Activated naive CD4-positive, alpha-beta T cell treated with anti-CD3 and anti-CD28 coated beads, Interleukin-2, amount 10 ng/mL, durations not matched to agents 7 days and 5 days (primary cell): ENCODE measurements at regions not wholly inside any gene's neighbourhood (a gene's known extent, or its start where the extent isn't known, plus 50 kb on each side); places are given as distances from the start of the nearest gene placed in this dataset.
"Not testable (repeated sequence)": the region's sequence is repeated elsewhere in the genome, so short reads cannot be mapped to it uniquely, and the experiment has no call there.

Experiments used
- CTCF ChIA-PET: fragments of 350-600 bp; sonication (Branson Sonifier 250); formaldehyde crosslinking; loops from one replicate; lab custom pipeline; 2021; ENCODE audit warnings: antibody characterized with exemption; lab: Charles Lee
- DNase-seq: peaks from one replicate; pipeline ENCODE4 v3.0.0-alpha.2; 2020
- H3K27ac Mint-ChIP-seq: one replicate; pipeline ENCODE4 v1.8.0; 2021; ENCODE audit warnings: mild to moderate bottlenecking, moderate library complexity, mixed read lengths
- H3K27me3 Mint-ChIP-seq: one replicate; pipeline ENCODE4 v1.8.0; 2021; ENCODE audit warnings: mild to moderate bottlenecking, mixed read lengths
- H3K36me3 Mint-ChIP-seq: one replicate; pipeline ENCODE4 v1.8.0; 2021; ENCODE audit warnings: mixed read lengths
- H3K4me1 Mint-ChIP-seq: one replicate; pipeline ENCODE4 v1.8.0; 2021; ENCODE audit warnings: mixed read lengths
- H3K4me3 Mint-ChIP-seq: one replicate; pipeline ENCODE4 v1.8.0; 2021; ENCODE audit warnings: mild to moderate bottlenecking, moderate library complexity, mixed read lengths
- H3K9me3 Mint-ChIP-seq: one replicate; pipeline ENCODE4 v1.8.0; 2021; ENCODE audit warnings: mixed read lengths

- Mint-ChIP-seq H3K36me3 (no peaks in the 10 kb centered on the region), H3K4me1 (no peaks in the 10 kb centered on the region), H3K27ac (no peak overlapping the region), H3K27me3 (no peaks in the 10 kb centered on the region), H3K9me3 (peaks cover 8% of the 10 kb centered on the region), H3K4me3 (no peak overlapping the region)
- no peak for DNase-seq
- CTCF ChIA-PET: no interaction called here
Measured at GRCh38 chr14:85344847-85345570, 184.9 kb upstream of the FLRT2 start.

- no peak for DNase-seq
- H3K4me1 Mint-ChIP-seq: no peaks in the 10 kb centered on the region
- no peaks in the 10 kb centered on the region for H3K36me3 Mint-ChIP-seq
- CTCF ChIA-PET: no interaction called here
- H3K27ac Mint-ChIP-seq: no peak overlapping the region
- peaks cover 32% of the 10 kb centered on the region for H3K9me3 Mint-ChIP-seq
- no peaks in the 10 kb centered on the region for H3K27me3 Mint-ChIP-seq
- no peak overlapping the region for H3K4me3 Mint-ChIP-seq
Measured at GRCh38 chr14:85350667-85351066, 179.3 kb upstream of the FLRT2 start.

- DNase-seq, CTCF ChIA-PET, H3K27ac Mint-ChIP-seq, H3K27me3 Mint-ChIP-seq, H3K4me1 Mint-ChIP-seq, H3K4me3 Mint-ChIP-seq, H3K36me3 Mint-ChIP-seq: not testable (repeated sequence)
- peaks cover 31% of the 10 kb centered on the region for H3K9me3 Mint-ChIP-seq
Measured at GRCh38 chr14:85352588-85352987, 177.4 kb upstream of the FLRT2 start.

GRCh38 chr14:85357120-85357519 is 172.8 kb upstream of the FLRT2 start:
- CTCF ChIA-PET: no interaction called here
- Mint-ChIP-seq H3K4me1 (no peaks in the 10 kb centered on the region), H3K4me3 (no peak overlapping the region), H3K27me3 (no peaks in the 10 kb centered on the region), H3K36me3 (no peaks in the 10 kb centered on the region), H3K27ac (no peak overlapping the region), H3K9me3 (peaks cover 21% of the 10 kb centered on the region)
- DNase-seq: no peak

GRCh38 chr14:85358136-85358785 is 171.7 kb upstream of the FLRT2 start:
- Mint-ChIP-seq H3K4me1 (no peaks in the 10 kb centered on the region), H3K9me3 (peaks cover 19% of the 10 kb centered on the region), H3K36me3 (no peaks in the 10 kb centered on the region), H3K27me3 (no peaks in the 10 kb centered on the region), H3K4me3 (no peak overlapping the region), H3K27ac (no peak overlapping the region)
- no peak for DNase-seq
- CTCF ChIA-PET: no interaction called here

- DNase-seq: no peak
- no peaks in the 10 kb centered on the region for H3K36me3 Mint-ChIP-seq
- no peaks in the 10 kb centered on the region for H3K27me3 Mint-ChIP-seq
- no peak overlapping the region for H3K4me3 Mint-ChIP-seq
- H3K4me1 Mint-ChIP-seq: no peaks in the 10 kb centered on the region
- CTCF ChIA-PET: no interaction called here
- no peak overlapping the region for H3K27ac Mint-ChIP-seq
- peaks cover 8% of the 10 kb centered on the region for H3K9me3 Mint-ChIP-seq
Measured at GRCh38 chr14:85359505-85359904, 170.4 kb upstream of the FLRT2 start.

- Mint-ChIP-seq H3K4me3 (no peak overlapping the region), H3K9me3 (peaks cover 2% of the 10 kb centered on the region), H3K27me3 (no peaks in the 10 kb centered on the region), H3K4me1 (no peaks in the 10 kb centered on the region), H3K36me3 (no peaks in the 10 kb centered on the region), H3K27ac (no peak overlapping the region)
- CTCF ChIA-PET: no interaction called here
- DNase-seq: no peak
Measured at GRCh38 chr14:85363358-85363757, 166.6 kb upstream of the FLRT2 start.

GRCh38 chr14:85366226-85366625 is 163.7 kb upstream of the FLRT2 start:
- H3K36me3 Mint-ChIP-seq: no peaks in the 10 kb centered on the region
- CTCF ChIA-PET: no interaction called here

GRCh38 chr14:85380881-85381280 is 149.1 kb upstream of the FLRT2 start:
- CTCF ChIA-PET: no interaction called here
- Mint-ChIP-seq H3K27me3 (no peaks in the 10 kb centered on the region), H3K4me3 (no peak overlapping the region), H3K4me1 (no peaks in the 10 kb centered on the region), H3K9me3 (peaks cover 5% of the 10 kb centered on the region), H3K27ac (no peak overlapping the region), H3K36me3 (no peaks in the 10 kb centered on the region)
- DNase-seq: no peak

More at GRCh38 chr14:85366226-85366625, 163.7 kb upstream of the FLRT2 start:
- no peaks in the 10 kb centered on the region for H3K4me1 Mint-ChIP-seq
- no peak for DNase-seq
- no peak overlapping the region for H3K27ac Mint-ChIP-seq
- peaks cover 4% of the 10 kb centered on the region for H3K9me3 Mint-ChIP-seq
- H3K4me3 Mint-ChIP-seq: no peak overlapping the region
- no peaks in the 10 kb centered on the region for H3K27me3 Mint-ChIP-seq

GRCh38 chr14:85382341-85382740 is 147.6 kb upstream of the FLRT2 start:
- Mint-ChIP-seq H3K4me1 (no peaks in the 10 kb centered on the region), H3K27ac (no peak overlapping the region), H3K9me3 (peaks cover 5% of the 10 kb centered on the region), H3K4me3 (no peak overlapping the region), H3K27me3 (no peaks in the 10 kb centered on the region), H3K36me3 (no peaks in the 10 kb centered on the region)
- CTCF ChIA-PET: no interaction called here
- DNase-seq: no peak

- no peak overlapping the region for H3K4me3 Mint-ChIP-seq
- CTCF ChIA-PET: no interaction called here
- no peak overlapping the region for H3K27ac Mint-ChIP-seq
- no peaks in the 10 kb centered on the region for H3K4me1 Mint-ChIP-seq
- no peaks in the 10 kb centered on the region for H3K36me3 Mint-ChIP-seq
- H3K9me3 Mint-ChIP-seq: no peaks in the 10 kb centered on the region
- DNase-seq: no peak
- no peaks in the 10 kb centered on the region for H3K27me3 Mint-ChIP-seq
Measured at GRCh38 chr14:85387181-85387580, 142.8 kb upstream of the FLRT2 start.

GRCh38 chr14:85390236-85390635 is 139.7 kb upstream of the FLRT2 start:
- H3K36me3 Mint-ChIP-seq: no peaks in the 10 kb centered on the region
- H3K4me3 Mint-ChIP-seq: no peak overlapping the region
- no peaks in the 10 kb centered on the region for H3K4me1 Mint-ChIP-seq
- CTCF ChIA-PET: no interaction called here
- no peak for DNase-seq
- H3K27ac Mint-ChIP-seq: no peak overlapping the region
- H3K9me3 Mint-ChIP-seq: no peaks in the 10 kb centered on the region
- H3K27me3 Mint-ChIP-seq: no peaks in the 10 kb centered on the region

- Mint-ChIP-seq H3K4me1 (no peaks in the 10 kb centered on the region), H3K27ac (no peak overlapping the region), H3K4me3 (no peak overlapping the region), H3K27me3 (no peaks in the 10 kb centered on the region), H3K9me3 (no peaks in the 10 kb centered on the region), H3K36me3 (no peaks in the 10 kb centered on the region)
- DNase-seq: no peak
- CTCF ChIA-PET: no interaction called here
Measured at GRCh38 chr14:85391455-85391854, 138.5 kb upstream of the FLRT2 start.

GRCh38 chr14:85391892-85392291 is 138.1 kb upstream of the FLRT2 start:
- no peaks in the 10 kb centered on the region for H3K9me3 Mint-ChIP-seq
- no peak overlapping the region for H3K27ac Mint-ChIP-seq
- no peak overlapping the region for H3K4me3 Mint-ChIP-seq
- CTCF ChIA-PET: no interaction called here
- no peaks in the 10 kb centered on the region for H3K36me3 Mint-ChIP-seq
- H3K27me3 Mint-ChIP-seq: no peaks in the 10 kb centered on the region
- no peak for DNase-seq
- H3K4me1 Mint-ChIP-seq: no peaks in the 10 kb centered on the region

GRCh38 chr14:85399186-85399585 is 130.8 kb upstream of the FLRT2 start:
- CTCF ChIA-PET: no interaction called here
- Mint-ChIP-seq H3K27ac (no peak overlapping the region), H3K4me3 (no peak overlapping the region), H3K36me3 (no peaks in the 10 kb centered on the region), H3K4me1 (no peaks in the 10 kb centered on the region), H3K27me3 (no peaks in the 10 kb centered on the region), H3K9me3 (peaks cover 6% of the 10 kb centered on the region)
- no peak for DNase-seq
